GM10266 (cell line): ENCODE measurements at regions not wholly inside any gene's neighbourhood (a gene's known extent, or its start where the extent isn't known, plus 50 kb on each side); places are given as distances from the start of the nearest gene placed in this dataset.
"Not testable (repeated sequence)": the region's sequence is repeated elsewhere in the genome, so short reads cannot be mapped to it uniquely, and the experiment has no call there.

ENCODE experiments used
- DNase-seq: peaks from one replicate; pipeline ENCODE4 v3.0.0; 2012; ENCODE audit errors: extremely low spot score
- CTCF ChIP-seq: IDR thresholded peaks from 2 replicates; pipeline ENCODE4 v1.5.1; 2012; ENCODE audit warnings: mild to moderate bottlenecking, low read depth; ENCODE audit not compliant: control insufficient read depth, insufficient read depth; ENCODE audit errors: missing control alignments

DNA sequence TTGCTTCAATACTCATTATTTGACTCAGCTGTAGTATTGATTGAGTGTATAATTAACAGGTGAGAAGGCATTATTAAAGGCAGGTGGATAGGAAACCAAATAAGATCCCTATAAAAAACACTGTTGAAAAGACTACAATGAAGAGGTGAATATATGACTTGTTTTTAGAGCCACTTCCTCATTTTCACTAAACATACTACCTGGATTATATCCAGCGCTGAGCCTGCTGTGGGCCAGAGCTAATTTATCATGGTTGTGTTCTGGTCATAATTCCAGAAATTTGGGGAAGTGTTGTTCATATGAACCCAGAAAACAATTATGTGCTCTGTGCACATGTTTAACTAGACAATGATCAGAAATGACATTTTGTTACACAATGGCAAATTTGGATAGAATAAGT is 235.3 kb upstream of the MME start:
- DNase-seq = no peak
- no peak for TF ChIP-seq CTCF

DNA sequence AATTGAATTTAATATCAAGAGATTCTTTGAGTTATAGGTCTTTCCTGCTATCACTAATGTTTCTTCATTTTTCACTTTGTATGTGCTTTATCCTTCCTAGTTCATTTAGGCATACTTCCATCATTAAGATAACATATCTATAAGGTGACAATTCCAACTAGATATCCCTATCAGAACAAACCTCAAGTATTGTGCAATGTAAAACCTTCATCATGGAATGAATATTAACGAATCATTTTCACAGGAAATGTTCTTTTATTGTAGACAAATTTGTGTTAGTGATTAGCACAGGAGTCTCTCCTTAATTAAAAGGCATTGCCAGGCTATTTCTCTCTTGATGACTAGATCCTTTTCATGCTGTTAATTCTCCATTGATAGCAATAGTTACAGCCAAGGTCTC is 236.5 kb upstream of the MME start:
- TF ChIP-seq CTCF = no peak
- DNase-seq = no peak

DNA sequence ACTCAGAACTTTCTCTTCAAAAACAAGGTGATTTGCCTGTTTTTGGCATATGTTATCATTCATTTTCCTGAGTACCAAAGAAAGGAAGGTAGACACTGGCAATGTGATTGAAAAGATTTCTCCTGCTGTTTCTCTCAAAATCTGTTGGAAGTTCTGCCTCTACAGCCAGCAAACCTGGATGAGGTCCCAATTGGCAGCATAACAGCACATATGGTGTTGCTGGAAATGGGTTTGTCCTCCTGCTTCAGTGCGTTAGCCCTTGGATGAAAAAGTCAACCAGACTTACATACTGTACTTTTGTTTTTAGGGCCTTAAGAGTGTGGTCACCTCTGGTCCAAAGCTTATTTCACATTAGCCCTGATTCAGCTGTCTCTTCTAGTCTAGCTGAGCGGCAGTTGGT is 237.6 kb upstream of the MME start:
- DNase-seq = no peak
- TF ChIP-seq CTCF = no peak

- no peak for DNase-seq
- TF ChIP-seq CTCF = no peak
These were observed 244.5 kb upstream of the MME start for GRCh38 chr3:154835639-154836038.

- not testable (repeated sequence) for DNase-seq
These were observed 245.3 kb upstream of the MME start for GRCh38 chr3:154834831-154835230.

- no peak for TF ChIP-seq CTCF
- DNase-seq = no peak
These were observed 250.2 kb upstream of the MME start for GRCh38 chr3:154829929-154830328.

DNA sequence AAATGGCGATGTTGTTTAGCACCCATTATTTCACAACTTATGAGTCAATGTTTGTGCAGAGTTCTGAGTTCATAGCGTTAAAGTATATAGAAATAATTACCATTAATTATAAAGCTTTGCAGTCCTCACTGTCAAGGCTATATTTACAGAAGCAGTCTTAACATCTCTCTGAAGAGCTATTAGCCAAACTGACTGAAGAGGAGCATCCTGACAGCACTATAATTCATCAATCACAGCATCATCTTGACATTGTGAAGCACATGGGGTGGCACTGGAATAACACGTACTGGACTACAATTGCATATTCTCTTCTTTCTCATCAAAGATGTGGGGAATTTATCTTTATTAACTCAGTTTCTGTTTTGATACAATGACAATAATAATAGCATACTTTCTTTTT is 260.6 kb upstream of the MME start:
- no peak for TF ChIP-seq CTCF
- DNase-seq = no peak

DNA sequence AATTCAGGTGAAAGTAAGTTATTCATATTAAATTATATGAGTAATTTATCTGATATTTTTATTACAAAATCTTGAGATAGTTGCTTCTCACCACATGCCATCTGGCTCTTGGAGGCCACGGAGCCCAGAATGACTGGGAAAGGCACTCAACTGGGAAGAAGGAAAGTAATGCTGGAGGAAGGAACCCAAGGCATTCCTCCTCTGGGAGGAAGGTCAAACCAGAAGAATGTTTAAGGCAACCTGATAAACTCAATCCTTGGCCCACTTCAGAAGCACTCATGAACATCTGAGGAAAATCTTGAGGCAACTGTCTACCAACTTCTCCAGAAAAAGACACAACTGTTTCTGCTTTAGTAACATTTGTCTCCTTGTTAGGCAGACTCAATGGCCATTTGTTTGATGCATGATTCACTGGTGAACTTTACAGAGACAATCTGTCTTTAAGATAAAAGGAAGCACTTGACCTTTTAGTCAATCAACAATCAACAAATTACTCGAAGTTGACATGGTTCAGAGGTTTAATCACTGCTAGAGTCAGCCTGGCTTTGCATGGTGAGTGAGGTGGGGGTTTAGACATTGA is 261.4 kb upstream of the MME start:
- no peak for DNase-seq

DNA sequence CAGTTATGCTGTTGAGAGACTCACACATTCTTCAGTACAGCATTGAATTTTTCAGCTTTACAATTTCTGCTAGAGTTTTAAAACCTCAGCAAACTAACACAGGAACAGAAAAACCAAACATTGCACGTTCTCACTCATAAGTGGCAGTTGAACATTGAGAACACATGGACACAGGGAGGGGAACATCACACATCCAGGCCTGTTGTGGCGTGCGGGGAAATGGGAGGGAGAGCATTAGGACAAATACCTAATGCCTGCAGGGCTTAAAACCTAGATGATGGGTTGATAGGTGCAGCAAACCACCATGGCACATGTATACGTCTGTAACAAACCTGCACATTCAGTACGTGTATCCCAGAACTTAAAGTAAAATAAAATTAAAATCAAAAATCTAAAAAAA is 270.1 kb upstream of the MME start:
- not testable (repeated sequence) for DNase-seq

More for the DNA sequence above, 261.4 kb upstream of the MME start:
- no peak for TF ChIP-seq CTCF
